ENCODE measurements at regions not wholly inside any gene's neighbourhood (a gene's known extent, or its start where the extent isn't known, plus 50 kb on each side); places are given as distances from the start of the nearest gene placed in this dataset.

DNA sequence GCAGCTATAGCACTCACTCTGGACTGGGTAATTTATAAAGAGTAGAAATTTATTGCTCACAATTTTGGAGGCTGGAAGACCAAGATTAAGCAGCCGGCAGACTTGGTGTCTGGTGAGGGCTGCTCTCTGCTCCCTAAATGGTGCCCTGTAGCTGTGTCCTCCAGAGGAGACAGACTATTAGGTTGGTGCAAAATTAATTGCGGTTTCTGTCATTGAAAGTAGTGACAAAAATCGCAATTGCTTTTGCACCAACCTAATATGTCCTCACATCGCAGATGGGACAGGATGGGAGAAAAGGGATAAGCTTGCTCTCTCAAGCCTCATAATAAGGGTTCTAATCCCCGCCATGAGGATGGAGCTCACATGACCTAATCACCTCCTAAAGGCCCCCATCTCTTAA, 258.1 kb upstream of the VCX3A start:
- no peak for TF ChIP-seq CTCF (IDR thresholded peaks at IDR 0.05)
- no peak for TF ChIP-seq POLR2A (IDR thresholded peaks at IDR 0.05)

Measured in body of pancreas (tissue), 4 donors.